ENCODE measurements at regions not wholly inside any gene's neighbourhood (a gene's known extent, or its start where the extent isn't known, plus 50 kb on each side); places are given as distances from the start of the nearest gene placed in this dataset.

- Histone ChIP-seq H3K9me3 (ENCODE audit: control insufficient read depth in 1 of 2, insufficient read depth in 1 of 2, low read depth in 1 of 2, low read length in 2 of 2) (no peaks in the 10 kb centered on the region), H3K4me2 (ENCODE audit: low read length) (no peak overlapping the region), H3K27ac (ENCODE audit: low read depth, low read length) (no peak overlapping the region), H3K9ac (ENCODE audit: low read length) (no peak overlapping the region), H2AFZ (ENCODE audit: low read depth, low read length, poor library complexity, severe bottlenecking) (no peak overlapping the region), H3K9me2 (ENCODE audit: insufficient read depth) (no peaks in the 10 kb centered on the region), H4K20me1 (ENCODE audit: insufficient read depth) (no peaks in the 10 kb centered on the region), H3K4me1 (ENCODE audit: control insufficient read depth in 1 of 2, insufficient read depth in 2 of 2, low read length in 2 of 2) (no peaks in the 10 kb centered on the region), H3K27me3 (ENCODE audit: insufficient read depth, low read length) (peaks cover 28% of the 10 kb centered on the region), H3K4me3 (replicated peaks in 1 of 2; ENCODE audit: low read depth in 1 of 2, low read length in 2 of 2) (no peak overlapping the region), H3K36me3 (ENCODE audit: control insufficient read depth in 1 of 2, insufficient read depth in 2 of 2, low read length in 2 of 2) (no peaks in the 10 kb centered on the region), H3K79me2 (ENCODE audit: insufficient read depth, low read length) (no peaks in the 10 kb centered on the region)
- no TSS peak for BruUV-seq (replicated peaks)
- ChIA-PET CTCF (no interaction called here), POLR2A (no interaction called here), RAD21 (ENCODE audit: low non-redundant PET in 1 of 2, low total read pairs in 2 of 2, uncharacterized antibody in 2 of 2, unreplicated experiment in 2 of 2) (no interaction called here)
- DNase-seq (ENCODE audit: low read depth, low spot score), result no peak
- TF ChIP-seq RAD21 (IDR thresholded peaks at IDR 0.05; ENCODE audit: low read depth) (no peak), SIN3A (IDR thresholded peaks at IDR 0.05; ENCODE audit: low read depth) (no peak), ELF1 (IDR thresholded peaks at IDR 0.05; ENCODE audit: borderline replicate concordance, low read depth) (no peak), JUND (IDR thresholded peaks at IDR 0.05) (no peak), ZNF274 (IDR thresholded peaks at IDR 0.05; ENCODE audit: low read depth, low read length) (no peak), REST (IDR thresholded peaks at IDR 0.05; ENCODE audit: low read depth) (no peak)
- intact Hi-C loops (cut with micrococcal nuclease), result no loop called here
- no peak for ATAC-seq
Observed at GRCh38 chr1:29433830-29434229, 197.5 kb downstream of the PTPRU start.

- no peak overlapping the region for H3K27ac ChIP-seq (ENCODE audit: low read depth, low read length)
- H3K9me3 ChIP-seq (ENCODE audit: control insufficient read depth in 1 of 2, insufficient read depth in 1 of 2, low read depth in 1 of 2, low read length in 2 of 2), result no peaks in the 10 kb centered on the region
- ATAC-seq, result no peak
- RAD21 ChIA-PET (ENCODE audit: low non-redundant PET in 1 of 2, low total read pairs in 2 of 2, uncharacterized antibody in 2 of 2, unreplicated experiment in 2 of 2), result no interaction called here
- TF ChIP-seq EGR1 (IDR thresholded peaks at IDR 0.05; ENCODE audit: low read depth) (no peak), MAX (IDR thresholded peaks at IDR 0.05) (no peak), CEBPB (IDR thresholded peaks at IDR 0.05; ENCODE audit: low read depth) (no peak), ELF1 (IDR thresholded peaks at IDR 0.05; ENCODE audit: borderline replicate concordance, low read depth) (no peak), SP1 (IDR thresholded peaks at IDR 0.05; ENCODE audit: low read depth) (no peak), JUND (IDR thresholded peaks at IDR 0.05) (no peak), POLR2A (IDR thresholded peaks at IDR 0.05; ENCODE audit: borderline replicate concordance, extremely low read depth, insufficient read depth, insufficient read length) (no peak), ZFX (IDR thresholded peaks at IDR 0.05) (no peak), RAD21 (IDR thresholded peaks at IDR 0.05; ENCODE audit: low read depth) (no peak), ZNF274 (IDR thresholded peaks at IDR 0.05; ENCODE audit: low read depth, low read length) (no peak), CBX3 (IDR thresholded peaks at IDR 0.05; ENCODE audit: low read depth) (no peak)
- TF ChIP-seq, protein P1, sequence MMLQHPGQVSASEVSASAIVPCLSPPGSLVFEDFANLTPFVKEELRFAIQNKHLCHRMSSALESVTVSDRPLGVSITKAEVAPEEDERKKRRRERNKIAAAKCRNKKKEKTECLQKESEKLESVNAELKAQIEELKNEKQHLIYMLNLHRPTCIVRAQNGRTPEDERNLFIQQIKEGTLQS (IDR thresholded peaks at IDR 0.05), result no peak
- H2AFZ ChIP-seq (ENCODE audit: low read depth, low read length, poor library complexity, severe bottlenecking), result no peak overlapping the region
- H3K4me2 ChIP-seq (ENCODE audit: low read length), result no peak overlapping the region
- intact Hi-C loops (cut with micrococcal nuclease), result no loop called here
- H3K27me3 ChIP-seq (ENCODE audit: insufficient read depth, low read length), result peaks cover under 1% of the 10 kb centered on the region; the same call in 1 of the 2 replicates
- H3K4me3 ChIP-seq (replicated peaks in 1 of 2; ENCODE audit: low read depth in 1 of 2, low read length in 2 of 2), result no peak overlapping the region
- CTCF ChIA-PET, result no interaction called here
- no peaks in the 10 kb centered on the region for H3K36me3 ChIP-seq (ENCODE audit: control insufficient read depth in 1 of 2, insufficient read depth in 2 of 2, low read length in 2 of 2)
- BruUV-seq (replicated peaks), result no TSS peak
- no peak for DNase-seq (ENCODE audit: low read depth, low spot score)
- H3K9ac ChIP-seq (ENCODE audit: low read length), result no peak overlapping the region
- H3K9me2 ChIP-seq (ENCODE audit: insufficient read depth), result no peaks in the 10 kb centered on the region
- no peaks in the 10 kb centered on the region for H3K4me1 ChIP-seq (ENCODE audit: control insufficient read depth in 1 of 2, insufficient read depth in 2 of 2, low read length in 2 of 2)
- POLR2A ChIA-PET, result no interaction called here
- H3K79me2 ChIP-seq (ENCODE audit: insufficient read depth, low read length), result no peaks in the 10 kb centered on the region
- H4K20me1 ChIP-seq (ENCODE audit: insufficient read depth), result no peaks in the 10 kb centered on the region
Observed at GRCh38 chr1:29431138-29431537, 194.8 kb downstream of the PTPRU start.

Data from HCT116 (cell line).